ENCODE measurements at regions not wholly inside any gene's neighbourhood (a gene's known extent, or its start where the extent isn't known, plus 50 kb on each side); places are given as distances from the start of the nearest gene placed in this dataset.
"Not testable (repeated sequence)": the region's sequence is repeated elsewhere in the genome, so short reads cannot be mapped to it uniquely, and the experiment has no call there.

- no peak for TF ChIP-seq CTCF (IDR thresholded peaks at IDR 0.05; ENCODE audit: insufficient read depth, low read depth, low read length, missing control alignments)
- H3K4me3 ChIP-seq (ENCODE audit: low read depth, low read length): no peak overlapping the region
- no peak for DNase-seq (ENCODE audit: low read depth)
Measured at GRCh38 chr4:149902242-149902641, 86.6 kb upstream of the IQCM start.

- no peak for DNase-seq (ENCODE audit: low read depth)
- no peak for TF ChIP-seq CTCF (IDR thresholded peaks at IDR 0.05; ENCODE audit: insufficient read depth, low read depth, low read length, missing control alignments)
- H3K4me3 ChIP-seq (ENCODE audit: low read depth, low read length): no peak overlapping the region
Measured at GRCh38 chr4:149910177-149910576, 94.5 kb upstream of the IQCM start.

GRCh38 chr4:149910604-149911350 is 95.1 kb upstream of the IQCM start:
- DNase-seq (ENCODE audit: low read depth): no peak
- no peak overlapping the region for H3K4me3 ChIP-seq (ENCODE audit: low read depth, low read length)
- TF ChIP-seq CTCF (IDR thresholded peaks at IDR 0.05; ENCODE audit: insufficient read depth, low read depth, low read length, missing control alignments): no peak

- TF ChIP-seq CTCF (IDR thresholded peaks at IDR 0.05; ENCODE audit: insufficient read depth, low read depth, low read length, missing control alignments): no peak
- DNase-seq (ENCODE audit: low read depth): no peak
- H3K4me3 ChIP-seq (ENCODE audit: low read depth, low read length): no peak overlapping the region
Measured at GRCh38 chr4:149911354-149911753, 95.7 kb upstream of the IQCM start.

GRCh38 chr4:149912000-149912399 is 96.4 kb upstream of the IQCM start:
- no peak for TF ChIP-seq CTCF (IDR thresholded peaks at IDR 0.05; ENCODE audit: insufficient read depth, low read depth, low read length, missing control alignments)

GRCh38 chr4:149914119-149915115 is 98.8 kb upstream of the IQCM start:
- peak; percentile 76 for TF ChIP-seq CTCF (IDR thresholded peaks at IDR 0.05; ENCODE audit: insufficient read depth, low read depth, low read length, missing control alignments)
- H3K4me3 ChIP-seq (ENCODE audit: low read depth, low read length): no peak overlapping the region
- peak; percentile 59 for DNase-seq (ENCODE audit: low read depth)

More at GRCh38 chr4:149912000-149912399, 96.4 kb upstream of the IQCM start:
- no peak overlapping the region for H3K4me3 ChIP-seq (ENCODE audit: low read depth, low read length)
- no peak for DNase-seq (ENCODE audit: low read depth)

- DNase-seq (ENCODE audit: low read depth); H3K4me3 ChIP-seq (ENCODE audit: low read depth, low read length): not testable (repeated sequence)
Measured at GRCh38 chr4:149915735-149916134, 100.1 kb upstream of the IQCM start.
